ENCODE measurements at regions not wholly inside any gene's neighbourhood (a gene's known extent, or its start where the extent isn't known, plus 50 kb on each side); places are given as distances from the start of the nearest gene placed in this dataset.

DNA sequence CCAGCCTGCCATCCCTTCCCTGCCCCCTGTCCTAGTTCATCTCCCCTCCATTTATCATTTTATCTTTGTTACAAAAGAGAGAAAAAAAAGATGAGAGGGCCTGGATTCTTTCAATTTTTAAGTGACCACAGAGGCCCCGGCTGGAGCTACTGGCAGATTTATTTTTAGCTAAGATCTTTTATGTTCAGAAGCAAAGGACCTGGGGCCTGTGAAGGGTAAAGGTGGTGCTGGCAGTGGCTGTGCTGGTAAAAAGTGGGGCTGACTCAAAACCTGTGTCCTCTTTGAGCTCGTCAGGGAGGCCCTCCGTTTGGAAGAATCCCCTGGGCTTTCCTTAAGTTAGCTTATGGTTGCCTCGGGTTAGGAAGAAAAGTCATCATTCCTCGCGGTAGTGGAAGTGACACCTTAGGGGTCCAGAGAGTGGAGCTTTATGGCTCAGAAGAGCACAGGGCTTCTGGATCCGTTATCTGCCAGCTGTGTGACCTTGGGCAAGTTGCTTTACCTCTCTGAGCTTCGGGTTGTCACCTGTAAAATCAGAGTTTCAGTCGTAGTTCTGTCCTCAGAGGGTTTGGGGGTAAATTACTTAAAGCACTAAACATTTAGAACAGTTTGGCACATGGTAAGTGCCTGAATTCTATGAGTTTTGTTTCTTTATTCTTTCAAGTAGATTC is 923.8 kb upstream of the EEF2KMT start:
- H3K27ac ChIP-seq (ENCODE audit: low read depth in 2 of 2, low read length in 2 of 2) = no peak overlapping the region
- FAIRE-seq (no peak), DNase-seq (no peak)
- H3K9me3 ChIP-seq (ENCODE audit: control insufficient read depth in 2 of 3, insufficient read depth in 1 of 3, low read length in 3 of 3) = no peaks in the 10 kb centered on the region
- no peaks in the 10 kb centered on the region for H3K36me3 ChIP-seq (ENCODE audit: control insufficient read depth in 2 of 3, insufficient read depth in 3 of 3, low read length in 3 of 3)
- TF ChIP-seq, protein P1, sequence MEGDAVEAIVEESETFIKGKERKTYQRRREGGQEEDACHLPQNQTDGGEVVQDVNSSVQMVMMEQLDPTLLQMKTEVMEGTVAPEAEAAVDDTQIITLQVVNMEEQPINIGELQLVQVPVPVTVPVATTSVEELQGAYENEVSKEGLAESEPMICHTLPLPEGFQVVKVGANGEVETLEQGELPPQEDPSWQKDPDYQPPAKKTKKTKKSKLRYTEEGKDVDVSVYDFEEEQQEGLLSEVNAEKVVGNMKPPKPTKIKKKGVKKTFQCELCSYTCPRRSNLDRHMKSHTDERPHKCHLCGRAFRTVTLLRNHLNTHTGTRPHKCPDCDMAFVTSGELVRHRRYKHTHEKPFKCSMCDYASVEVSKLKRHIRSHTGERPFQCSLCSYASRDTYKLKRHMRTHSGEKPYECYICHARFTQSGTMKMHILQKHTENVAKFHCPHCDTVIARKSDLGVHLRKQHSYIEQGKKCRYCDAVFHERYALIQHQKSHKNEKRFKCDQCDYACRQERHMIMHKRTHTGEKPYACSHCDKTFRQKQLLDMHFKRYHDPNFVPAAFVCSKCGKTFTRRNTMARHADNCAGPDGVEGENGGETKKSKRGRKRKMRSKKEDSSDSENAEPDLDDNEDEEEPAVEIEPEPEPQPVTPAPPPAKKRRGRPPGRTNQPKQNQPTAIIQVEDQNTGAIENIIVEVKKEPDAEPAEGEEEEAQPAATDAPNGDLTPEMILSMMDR (IDR thresholded peaks at IDR 0.05; ENCODE audit: borderline replicate concordance, extremely low read depth, insufficient read depth) = no peak
- H3K4me3 ChIP-seq (ENCODE audit: low read length in 3 of 3) = no peak overlapping the region
- no peak overlapping the region for H3K9ac ChIP-seq (ENCODE audit: low read length in 3 of 3)
- intact Hi-C loops (cut with DNase I) = no loop called here
- H3K27me3 ChIP-seq (ENCODE audit: control insufficient read depth, insufficient read depth, low read length) = peaks cover 7% of the 10 kb centered on the region
- no peaks in the 10 kb centered on the region for H3K4me1 ChIP-seq (ENCODE audit: control insufficient read depth in 2 of 3, insufficient read depth in 2 of 3, low read depth in 1 of 3, low read length in 3 of 3)

DNA sequence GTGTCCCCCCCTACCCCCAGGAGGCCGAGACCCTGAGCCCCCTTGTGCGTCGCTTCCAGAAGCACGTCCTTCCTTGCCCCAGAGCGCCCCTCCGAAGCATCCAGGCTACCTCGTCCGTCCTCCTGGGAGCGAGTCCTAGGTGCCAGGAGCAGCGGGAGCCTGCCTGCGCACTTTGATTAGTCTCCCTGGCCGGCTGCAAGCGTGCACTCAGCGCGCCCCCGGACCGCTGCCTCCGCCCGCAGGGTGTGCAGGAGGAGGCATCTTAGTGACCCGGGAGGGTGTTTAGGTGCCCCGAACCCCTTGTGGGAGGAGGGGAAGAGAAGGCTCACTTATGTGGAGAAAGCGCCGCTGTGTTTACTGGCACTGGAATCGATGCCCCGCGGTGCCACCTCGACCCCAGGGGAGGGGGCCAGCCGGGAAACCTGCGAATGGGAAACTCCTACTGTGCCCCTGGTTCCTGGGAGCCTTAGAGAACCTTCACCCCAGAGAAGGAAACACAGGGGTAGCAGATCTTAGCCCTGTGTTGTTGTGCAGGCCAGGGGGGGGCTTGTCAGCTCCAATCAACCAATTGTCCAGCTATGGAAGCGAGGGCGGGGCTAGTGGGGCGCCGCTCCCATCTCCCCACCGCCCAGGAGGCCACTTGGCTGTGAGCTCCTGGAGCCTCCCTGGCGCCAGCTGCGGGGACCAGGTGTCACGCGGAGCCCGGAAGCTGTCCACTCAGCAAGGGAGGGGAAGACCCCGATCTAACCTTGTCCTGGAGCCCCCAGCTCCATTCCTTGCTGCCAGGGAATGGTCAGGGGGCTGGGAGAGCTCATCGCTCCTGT is 922.8 kb upstream of the EEF2KMT start:
- FAIRE-seq = no peak
- H3K4me1 ChIP-seq (ENCODE audit: control insufficient read depth in 2 of 3, insufficient read depth in 2 of 3, low read depth in 1 of 3, low read length in 3 of 3) = no peaks in the 10 kb centered on the region
- no peak overlapping the region for H3K4me3 ChIP-seq (ENCODE audit: low read length in 3 of 3)
- no peak overlapping the region for H3K27ac ChIP-seq (ENCODE audit: low read depth in 2 of 2, low read length in 2 of 2)
- TF ChIP-seq, protein P1 (IDR thresholded peaks at IDR 0.05; ENCODE audit: borderline replicate concordance, extremely low read depth, insufficient read depth) = no peak
- peaks cover 7% of the 10 kb centered on the region for H3K27me3 ChIP-seq (ENCODE audit: control insufficient read depth, insufficient read depth, low read length)
- intact Hi-C loops (cut with DNase I) = no loop called here
- peak in 3 of 5 donors; percentile 9 to 51 (median 19) for DNase-seq
- no peaks in the 10 kb centered on the region for H3K9me3 ChIP-seq (ENCODE audit: control insufficient read depth in 2 of 3, insufficient read depth in 1 of 3, low read length in 3 of 3)
- H3K9ac ChIP-seq (ENCODE audit: low read length in 3 of 3) = no peak overlapping the region
- no peaks in the 10 kb centered on the region for H3K36me3 ChIP-seq (ENCODE audit: control insufficient read depth in 2 of 3, insufficient read depth in 3 of 3, low read length in 3 of 3)

DNA sequence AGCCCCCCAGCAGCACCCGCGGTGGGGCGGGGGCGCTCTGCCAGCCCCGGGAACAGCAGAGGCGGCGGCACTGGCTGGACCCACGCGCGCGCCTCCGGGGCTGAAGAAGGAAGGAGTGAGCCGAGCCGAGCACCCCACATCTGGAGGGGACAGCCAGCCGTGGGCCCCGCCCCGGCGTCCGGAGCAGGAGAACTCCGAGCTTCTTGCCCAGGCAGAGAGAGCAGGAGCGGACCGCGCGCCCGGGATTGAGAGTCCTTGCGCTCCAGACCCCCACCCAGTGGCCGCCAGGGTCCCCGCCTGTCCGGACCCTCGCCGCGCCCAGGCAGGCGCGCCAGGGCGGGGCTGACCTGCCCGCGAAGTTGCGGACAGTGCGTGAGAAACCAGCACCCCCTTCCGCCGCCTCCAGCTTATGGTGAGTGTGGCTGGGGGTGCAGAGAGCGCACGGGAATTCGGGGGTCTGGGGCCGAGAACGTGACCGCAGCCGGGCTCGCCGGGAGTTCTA is 921.9 kb upstream of the EEF2KMT start:
- DNase-seq (peak in 4 of 5 donors; percentile 9 to 71 (median 38)), FAIRE-seq (no peak)
- intact Hi-C loops (cut with DNase I) = no loop called here
- no peaks in the 10 kb centered on the region for H3K4me1 ChIP-seq (ENCODE audit: control insufficient read depth in 2 of 3, insufficient read depth in 2 of 3, low read depth in 1 of 3, low read length in 3 of 3)
- TF ChIP-seq, protein P1 (IDR thresholded peaks at IDR 0.05; ENCODE audit: borderline replicate concordance, extremely low read depth, insufficient read depth) = no peak
- no peak overlapping the region for H3K27ac ChIP-seq (ENCODE audit: low read depth in 2 of 2, low read length in 2 of 2)
- H3K4me3 ChIP-seq (ENCODE audit: low read length in 3 of 3) = no peak overlapping the region
- peaks cover 7% of the 10 kb centered on the region for H3K27me3 ChIP-seq (ENCODE audit: control insufficient read depth, insufficient read depth, low read length)
- no peaks in the 10 kb centered on the region for H3K9me3 ChIP-seq (ENCODE audit: control insufficient read depth in 2 of 3, insufficient read depth in 1 of 3, low read length in 3 of 3)
- no peak overlapping the region for H3K9ac ChIP-seq (ENCODE audit: low read length in 3 of 3)
- H3K36me3 ChIP-seq (ENCODE audit: control insufficient read depth in 2 of 3, insufficient read depth in 3 of 3, low read length in 3 of 3) = no peaks in the 10 kb centered on the region
